ENCODE measurements at regions not wholly inside any gene's neighbourhood (a gene's known extent, or its start where the extent isn't known, plus 50 kb on each side); places are given as distances from the start of the nearest gene placed in this dataset.
"Not testable (repeated sequence)": the region's sequence is repeated elsewhere in the genome, so short reads cannot be mapped to it uniquely, and the experiment has no call there.

DNA sequence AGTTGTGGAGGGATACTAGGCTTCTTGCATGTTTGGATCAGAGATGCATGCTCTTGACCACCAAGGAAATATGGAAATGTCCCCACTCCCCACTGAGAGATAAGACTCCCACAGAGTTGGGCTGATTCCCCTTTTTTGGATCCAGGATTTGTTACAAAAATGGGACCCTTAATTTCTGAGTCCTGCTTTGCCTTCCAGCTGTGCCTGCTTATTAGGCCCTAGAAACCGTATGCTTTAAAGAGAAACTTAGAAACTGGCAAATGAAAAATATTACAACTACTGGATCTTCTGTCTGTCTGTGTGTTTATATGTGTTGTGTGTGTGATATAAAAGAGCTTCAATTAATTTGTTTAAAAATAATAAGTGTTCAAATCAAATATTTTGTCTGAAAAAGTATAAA lies 817.6 kb upstream of the CITED2 start:
- DNase-seq = no peak

DNA sequence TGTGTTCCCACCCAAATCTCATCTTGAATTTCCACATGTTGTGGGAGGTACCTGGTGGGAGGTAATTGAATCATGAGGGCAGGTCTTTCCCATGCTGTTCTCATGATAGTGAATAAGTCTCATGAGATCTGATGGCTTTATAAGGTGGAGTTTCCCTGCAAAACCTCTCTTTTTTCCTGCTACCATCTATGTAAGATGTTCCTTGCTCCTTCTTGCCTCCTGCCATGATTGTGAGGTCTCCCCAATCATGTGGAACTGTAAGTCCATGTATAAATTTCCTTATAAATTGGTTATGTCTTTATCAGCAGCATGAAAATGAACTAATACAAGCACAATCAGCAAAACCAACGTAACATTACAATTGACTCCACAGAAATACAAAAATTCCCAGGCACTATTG lies 814.8 kb upstream of the CITED2 start:
- DNase-seq = not testable (repeated sequence)

DNA sequence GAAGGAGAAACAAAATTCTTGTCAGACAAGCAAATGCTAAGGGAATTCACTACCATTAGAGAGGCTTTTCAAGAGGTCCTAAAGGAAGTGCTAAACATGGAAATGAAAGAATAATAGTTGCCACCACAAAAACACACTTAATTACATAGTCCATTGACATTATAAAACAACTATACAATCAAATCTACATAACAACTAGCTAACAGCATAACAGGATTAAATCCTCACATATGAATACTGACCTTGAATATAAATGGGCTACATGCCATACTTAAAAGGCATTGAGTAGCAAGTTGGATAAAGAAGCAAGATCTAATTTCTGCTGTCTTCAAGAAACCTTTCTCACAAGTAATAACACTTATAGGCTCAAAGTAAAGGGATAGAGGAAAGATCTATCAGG lies 811.5 kb upstream of the CITED2 start:
- DNase-seq = no peak

DNA sequence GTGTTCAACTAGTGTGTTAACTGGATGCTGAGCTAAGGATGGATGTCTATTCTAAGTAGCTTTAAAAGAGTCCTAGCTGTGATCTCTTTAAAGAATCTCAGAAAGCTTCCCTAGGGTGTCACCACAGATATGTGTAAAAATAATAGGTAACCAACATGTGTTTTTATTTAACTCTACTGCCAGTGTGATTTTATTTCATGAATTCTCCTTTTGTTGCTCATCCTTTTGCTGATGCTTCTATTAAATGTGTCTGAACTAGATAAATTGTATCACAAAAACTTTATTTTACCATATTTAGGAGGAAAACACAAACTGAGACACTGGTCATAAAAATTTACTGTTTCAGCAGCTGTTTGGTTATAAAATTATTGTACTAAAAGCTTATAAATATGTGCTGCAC lies 809.4 kb upstream of the CITED2 start:
- no peak for DNase-seq

DNA sequence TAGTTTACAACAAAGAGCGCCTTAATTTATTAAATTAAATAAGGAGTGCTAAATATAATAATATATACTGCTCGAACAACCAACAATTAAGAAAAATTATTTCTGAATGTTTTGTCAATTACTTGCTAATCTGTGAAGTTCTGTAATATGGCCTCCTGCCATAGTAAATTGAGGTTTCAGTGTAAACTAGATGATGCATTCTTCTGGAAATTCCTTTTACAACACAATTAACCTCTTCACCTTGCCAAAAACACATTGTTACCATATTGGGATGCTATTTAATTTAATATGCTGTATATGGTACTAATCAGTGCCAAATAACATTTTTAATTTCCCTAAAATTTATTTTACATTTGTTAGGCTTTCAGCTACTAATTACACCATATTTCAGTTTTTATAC lies 808.4 kb upstream of the CITED2 start:
- DNase-seq = no peak

DNA sequence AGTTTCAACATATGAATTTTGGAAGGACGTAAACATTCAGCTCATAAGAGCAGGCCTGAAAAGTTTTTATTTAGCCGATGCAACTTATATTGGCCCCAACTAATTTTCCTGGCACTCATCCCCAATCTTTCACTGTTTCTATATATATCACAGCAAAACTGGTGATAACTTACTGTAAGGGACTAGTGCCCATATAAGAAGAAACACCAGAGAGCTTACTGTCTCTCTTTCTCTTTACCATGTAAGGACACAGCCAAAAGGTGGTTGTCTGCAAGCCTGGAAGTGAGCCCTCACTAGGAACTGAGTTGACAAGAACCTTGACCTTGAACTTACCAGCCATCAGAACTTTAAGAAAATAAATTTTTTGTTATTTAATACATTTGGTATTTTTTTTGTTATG lies 807.4 kb upstream of the CITED2 start:
- no peak for DNase-seq

DNA sequence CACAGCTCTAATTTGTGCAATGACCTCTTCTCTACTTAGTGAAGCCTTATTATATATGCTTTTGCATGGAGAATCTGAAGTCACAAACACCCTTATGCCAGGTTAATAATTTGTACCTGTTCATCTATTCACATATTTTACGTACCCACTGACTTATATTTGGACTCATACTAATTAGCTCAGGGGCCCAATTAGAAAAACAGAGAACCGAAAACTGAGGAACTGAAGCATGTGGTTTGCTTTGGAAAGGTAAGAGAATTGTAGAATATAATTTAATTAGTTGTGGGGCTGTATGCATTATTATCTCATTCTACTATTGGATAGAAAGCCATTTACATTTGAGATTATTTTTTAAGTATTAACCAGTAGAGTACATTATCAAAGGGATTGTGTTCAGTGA lies 805.9 kb upstream of the CITED2 start:
- no peak for DNase-seq

DNA sequence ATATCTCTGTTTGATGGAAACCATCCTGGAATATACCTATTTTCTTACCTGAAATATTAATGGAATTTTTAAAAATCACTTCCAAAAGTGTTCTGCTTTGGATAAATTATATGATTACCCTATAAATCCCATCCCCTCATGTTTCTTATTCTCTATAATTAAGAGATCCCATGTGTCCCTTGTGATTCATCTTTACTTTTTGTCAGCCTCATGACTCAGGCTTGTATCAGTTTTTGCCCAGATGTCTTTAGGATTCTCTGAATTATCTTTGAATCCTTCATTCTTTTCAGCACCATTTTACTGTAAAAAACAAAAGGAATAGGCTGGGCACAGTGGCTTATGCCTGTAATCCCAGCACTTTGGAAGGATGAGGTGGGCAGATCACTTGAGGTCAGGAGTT lies 804.5 kb upstream of the CITED2 start:
- DNase-seq = no peak

DNA sequence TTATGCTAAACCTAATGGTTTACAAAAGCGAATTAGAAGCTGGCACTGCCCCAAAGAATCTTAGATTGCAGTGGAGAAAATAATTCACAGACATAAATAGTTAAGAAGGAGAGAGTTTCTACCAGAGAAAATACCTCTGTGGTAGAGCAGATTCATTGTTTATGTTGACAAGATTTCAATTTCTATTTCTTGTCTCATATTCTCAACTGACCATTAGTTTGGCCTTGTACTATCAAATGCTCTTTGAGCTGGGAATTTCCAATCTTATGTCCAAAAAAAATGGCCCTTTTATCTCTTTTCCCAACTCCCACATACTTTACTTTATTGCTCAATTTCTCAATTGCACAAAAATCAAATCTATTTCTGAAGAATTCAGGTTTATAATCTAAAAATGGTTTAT lies 804.1 kb upstream of the CITED2 start:
- no peak for DNase-seq

DNA sequence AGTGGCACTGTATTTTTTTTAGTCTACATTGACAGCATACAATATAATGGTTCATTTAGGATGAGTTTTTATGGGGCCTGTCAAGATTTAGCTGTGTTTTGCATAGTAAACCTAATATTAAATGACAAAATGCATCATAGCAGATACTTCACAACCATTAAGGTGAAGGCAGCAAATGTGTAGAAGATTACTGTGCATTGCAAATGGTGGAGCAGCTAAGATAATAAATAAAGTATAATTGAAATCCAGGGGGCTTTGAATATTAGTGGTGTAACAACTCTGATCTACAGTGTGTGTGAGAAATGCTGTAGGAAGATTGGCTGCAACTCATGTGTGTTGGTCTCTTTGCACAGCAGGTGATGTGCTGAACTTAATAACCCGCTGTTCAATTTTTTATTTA lies 801.9 kb upstream of the CITED2 start:
- no peak for DNase-seq

DNA sequence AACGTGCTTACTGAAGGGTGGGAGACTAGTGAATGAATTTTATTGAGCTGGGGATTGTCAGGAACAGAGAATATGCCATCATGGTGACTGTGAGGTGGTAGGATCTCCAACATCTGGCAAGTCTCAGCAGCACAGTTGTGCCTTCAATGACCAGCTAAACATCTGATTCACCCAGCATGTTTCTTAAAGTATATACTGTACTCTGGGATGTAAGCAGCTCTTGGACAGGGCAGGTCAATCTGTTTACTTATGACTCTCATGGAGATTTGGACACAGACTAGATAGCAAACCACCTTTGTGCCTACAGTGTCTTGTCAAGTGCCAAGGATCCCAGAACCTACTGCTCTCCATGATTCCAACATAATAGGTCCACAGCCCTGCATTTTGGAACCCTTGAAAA lies 801.0 kb upstream of the CITED2 start:
- DNase-seq = no peak

DNA sequence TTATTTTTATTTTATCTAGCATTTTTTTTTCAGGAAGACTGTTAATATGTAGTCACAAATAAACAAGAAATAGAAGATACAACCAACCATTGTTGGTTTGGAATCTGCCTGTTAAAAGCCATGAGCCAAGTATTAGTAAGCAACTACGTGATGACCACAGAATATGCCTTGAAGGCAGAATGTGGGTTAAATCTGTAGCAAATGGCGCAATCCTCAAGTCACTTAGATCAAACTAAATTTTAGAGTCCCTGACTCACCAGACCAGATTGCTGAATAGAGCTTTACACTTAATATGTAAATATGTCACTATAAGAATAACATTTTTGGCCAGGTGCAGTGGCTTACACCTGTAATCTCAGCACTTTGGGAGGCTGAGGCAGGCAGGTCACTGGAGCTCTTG lies 800.1 kb upstream of the CITED2 start:
- DNase-seq = no peak

DNA sequence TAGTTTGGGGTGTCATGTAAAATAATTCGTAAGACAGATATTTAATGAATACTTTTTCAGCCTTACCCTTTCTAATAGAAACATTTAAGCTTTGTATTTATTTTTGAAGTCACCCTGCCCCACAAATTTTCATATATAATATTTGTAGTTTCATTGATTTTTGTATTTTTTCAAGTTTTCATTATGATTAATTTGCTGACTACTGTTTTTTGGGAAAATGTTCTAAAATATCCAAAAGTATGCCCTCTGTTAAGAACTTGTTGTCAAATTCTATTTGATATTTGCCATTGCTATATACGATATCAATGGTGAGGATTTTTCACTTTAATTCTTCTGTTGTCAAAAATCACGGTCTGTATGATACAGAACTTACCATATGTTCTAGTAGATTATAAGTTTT lies 793.9 kb upstream of the CITED2 start:
- no peak for DNase-seq

DNA sequence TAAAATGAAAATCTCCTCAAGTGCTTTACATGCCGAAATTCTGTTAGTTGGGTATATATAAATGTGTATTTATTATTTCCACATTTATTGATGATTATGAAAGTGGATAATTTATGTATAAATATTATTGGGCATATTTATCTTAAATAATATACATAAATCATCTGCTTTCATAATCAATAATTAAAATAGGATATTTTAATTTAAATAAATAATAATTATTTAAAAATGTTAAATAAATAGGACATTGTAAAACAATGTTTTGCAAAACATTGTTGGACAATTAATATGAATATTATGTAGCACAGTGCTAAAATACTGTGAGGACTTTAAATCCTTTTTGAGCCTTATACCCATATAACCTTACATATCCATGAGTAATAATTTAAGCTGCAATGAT lies 786.5 kb upstream of the CITED2 start:
- no peak for DNase-seq

DNA sequence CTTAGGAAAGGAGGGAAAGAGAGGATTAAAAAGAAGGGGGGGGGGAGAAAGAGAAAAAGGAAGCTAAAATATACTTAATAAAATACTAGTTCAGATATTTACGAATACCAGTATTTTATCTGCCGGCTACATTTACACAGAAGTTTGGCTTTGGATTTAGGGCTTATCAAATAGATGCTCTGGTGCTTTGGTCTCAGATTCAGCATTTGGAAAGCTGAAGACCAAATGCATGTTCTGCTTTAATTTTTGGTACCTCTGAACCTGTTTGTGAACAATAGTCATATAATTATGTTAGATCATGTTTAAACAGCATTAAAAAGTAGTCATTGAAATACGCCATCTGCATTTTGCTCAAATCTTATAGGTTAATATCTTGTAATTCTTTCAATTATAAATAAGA lies 786.0 kb upstream of the CITED2 start:
- DNase-seq = no peak

DNA sequence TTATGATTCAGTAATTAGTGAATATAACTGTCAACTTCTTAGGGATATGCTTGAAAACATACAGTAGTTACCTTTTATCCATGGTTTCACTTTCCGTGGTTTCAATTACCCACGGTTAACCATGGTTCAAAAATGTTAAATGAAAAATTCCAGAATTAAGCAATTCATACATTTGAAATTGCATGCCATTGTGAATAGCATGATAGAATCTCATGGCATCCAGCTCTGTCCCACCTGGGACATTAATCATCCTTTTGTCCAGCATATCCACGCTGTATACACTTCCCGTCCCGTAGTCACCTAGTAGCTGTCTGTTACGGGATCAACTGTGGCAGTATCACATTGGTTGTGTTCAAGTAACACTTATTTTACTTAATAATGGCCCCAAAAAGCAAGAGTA lies 781.7 kb upstream of the CITED2 start:
- DNase-seq = no peak

DNA sequence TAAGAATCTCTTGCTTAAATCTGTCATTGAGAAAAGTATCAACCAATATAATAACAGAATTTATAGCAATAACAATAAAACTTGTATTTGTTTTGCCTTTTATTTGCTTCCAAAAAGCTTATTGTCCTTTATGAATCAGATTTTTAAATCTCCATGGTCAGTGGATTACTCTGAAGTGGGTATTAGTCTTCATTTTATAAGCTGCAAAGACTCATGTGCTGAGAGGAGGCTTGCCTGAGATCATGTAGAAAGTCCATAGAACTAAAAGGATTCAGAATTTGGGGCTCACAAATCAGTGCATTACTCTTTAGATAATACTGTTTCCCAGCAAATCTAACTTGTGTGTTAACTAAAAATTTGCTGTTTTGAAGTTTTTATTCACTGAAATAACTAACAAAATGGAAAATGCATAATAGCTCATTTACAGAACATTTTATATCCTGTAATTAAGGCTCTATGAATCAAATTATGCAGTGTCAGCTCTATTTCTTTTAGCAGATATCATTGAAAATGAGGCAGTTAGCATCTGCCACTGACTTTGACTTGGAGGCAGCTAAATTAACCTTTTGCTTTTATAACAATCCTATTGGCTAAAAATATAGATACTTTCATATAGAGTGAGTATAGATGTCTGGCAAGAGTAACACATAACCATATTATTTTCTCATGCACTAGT lies 781.1 kb upstream of the CITED2 start:
- DNase-seq = no peak

DNA sequence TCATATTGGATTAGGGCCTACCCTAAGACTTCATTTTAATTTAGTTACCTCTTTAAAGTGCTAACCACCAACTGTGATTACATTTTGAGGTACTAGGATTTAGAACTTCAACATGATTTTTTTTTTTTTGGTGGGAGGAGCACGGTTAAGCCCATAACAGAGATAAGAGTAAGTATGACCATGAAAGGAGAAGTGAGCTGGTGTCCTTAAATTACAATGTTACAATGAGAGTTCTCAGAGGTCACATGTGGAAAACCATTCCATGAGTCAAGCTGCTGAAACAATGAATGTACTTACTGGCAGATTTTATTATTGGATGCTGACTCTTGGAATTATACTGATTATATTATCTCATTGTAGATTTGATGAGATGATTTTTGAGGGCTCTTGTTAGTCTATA lies 779.3 kb upstream of the CITED2 start:
- no peak for DNase-seq

DNA sequence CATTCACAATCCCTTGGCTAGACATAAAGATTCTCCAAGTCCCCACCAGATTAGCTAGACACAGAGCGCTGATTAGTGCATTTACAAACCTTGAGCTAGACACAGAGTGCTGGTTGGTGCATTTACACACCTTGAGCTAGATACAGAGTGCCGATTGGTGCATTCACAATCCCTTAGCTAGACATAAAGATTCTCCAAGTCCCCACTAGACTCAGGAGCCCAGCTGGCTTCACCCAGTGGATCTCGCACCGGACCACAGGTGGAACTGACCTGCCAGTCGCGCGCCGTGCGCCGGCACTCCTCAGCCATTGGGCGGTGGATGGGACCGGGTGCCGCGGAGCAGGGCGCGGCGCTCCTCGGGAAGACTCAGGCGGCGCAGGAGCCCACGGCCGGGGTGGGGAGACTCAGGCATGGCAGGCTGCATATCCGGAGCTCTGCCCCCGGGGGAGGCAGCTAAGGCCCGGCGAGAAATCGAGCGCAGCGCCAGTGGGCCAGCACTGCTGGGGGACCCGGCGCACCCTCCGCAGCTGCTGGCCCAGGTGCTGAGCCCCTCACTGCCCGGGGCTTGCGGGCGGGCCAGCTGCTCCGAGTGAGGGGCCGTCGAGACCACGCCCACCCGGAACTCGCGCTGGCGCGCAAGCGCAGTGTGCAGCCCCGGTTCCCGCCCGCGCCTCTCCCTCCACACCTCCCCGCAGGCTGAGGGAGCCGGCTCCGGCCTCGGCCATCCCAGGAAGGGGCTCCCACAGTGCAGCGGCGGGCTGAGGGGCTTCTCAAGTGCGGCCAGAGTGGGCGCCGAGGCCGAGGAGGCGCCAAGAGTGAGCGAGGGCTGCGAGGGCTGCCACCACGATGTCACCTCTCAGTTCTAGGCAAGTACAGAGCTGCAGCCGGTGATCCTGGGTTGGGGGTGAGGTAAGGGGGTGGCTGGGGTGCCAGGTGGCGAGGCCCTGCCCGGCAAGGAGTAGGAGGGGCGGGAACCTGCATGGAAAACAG lies 773.7 kb upstream of the CITED2 start:
- not testable (repeated sequence) for DNase-seq

DNA sequence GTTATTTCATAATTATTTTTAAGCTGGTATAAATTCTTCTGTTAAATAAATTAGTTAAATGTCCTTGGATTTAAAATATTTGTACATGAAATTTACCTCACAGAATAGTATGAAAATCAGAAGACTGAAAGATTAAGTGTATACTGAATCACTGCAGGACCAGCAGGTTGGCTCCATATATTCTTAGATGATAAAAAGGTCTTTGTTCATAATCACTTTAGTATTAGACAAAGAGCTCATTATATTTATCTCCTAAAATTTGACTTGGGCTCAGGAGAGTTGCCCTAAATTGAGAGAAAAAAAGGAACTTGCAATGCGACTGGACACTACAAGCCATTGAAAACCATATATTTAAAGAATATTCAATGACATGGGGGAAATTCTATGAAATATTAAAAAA lies 766.4 kb upstream of the CITED2 start:
- no peak for DNase-seq

DNA sequence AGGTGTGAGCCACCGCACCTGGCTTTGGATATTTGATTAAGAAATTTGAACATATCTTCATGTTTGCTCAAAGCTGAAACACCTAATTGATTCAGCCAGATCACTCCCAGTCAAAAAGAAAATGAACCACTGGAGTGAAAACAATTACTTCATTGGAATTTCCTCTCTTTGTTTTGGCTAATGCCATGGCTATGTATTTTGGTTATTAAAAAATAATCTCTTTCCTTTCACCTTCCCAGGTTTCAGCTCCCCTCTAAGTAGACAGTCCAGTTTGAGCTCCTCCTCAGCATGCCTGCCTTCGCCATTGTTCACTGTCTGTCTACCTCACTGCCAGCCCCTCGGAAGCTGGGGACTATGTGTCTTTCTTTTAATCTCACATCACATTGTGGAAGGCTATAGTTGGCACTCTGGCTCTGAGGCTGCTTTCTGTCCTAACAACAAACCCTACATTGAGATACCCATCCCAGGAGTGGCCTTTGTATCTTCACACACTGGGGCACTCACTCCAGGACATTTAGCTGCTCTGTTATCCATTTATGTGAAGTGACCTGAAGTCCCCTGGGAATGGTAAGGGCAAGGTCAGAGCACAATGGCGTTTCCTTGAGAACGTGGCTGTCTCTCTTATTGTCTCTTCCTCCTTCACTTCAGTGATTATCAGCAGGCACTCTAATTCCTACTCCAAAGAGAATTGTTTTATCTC lies 764.0 kb upstream of the CITED2 start:
- peak; percentile 17 for DNase-seq

DNA sequence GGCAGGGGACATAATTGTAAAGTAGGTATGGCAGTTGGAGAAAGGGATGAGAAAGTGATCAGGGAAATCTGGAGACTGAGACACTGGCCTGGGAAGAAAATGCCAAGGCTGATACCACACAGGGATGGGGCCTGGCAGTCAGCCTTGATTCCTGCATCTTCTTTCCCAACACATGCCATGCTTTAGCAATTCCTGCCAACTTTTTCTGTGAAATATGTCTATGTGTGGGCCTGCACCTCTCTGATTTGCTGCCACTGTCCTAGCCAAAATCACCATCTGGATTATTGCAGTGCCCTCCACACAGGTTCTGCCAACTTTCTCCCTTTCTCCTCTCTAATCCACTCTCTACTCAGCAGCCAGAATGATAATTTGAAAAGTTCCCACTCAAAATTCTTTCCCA lies 759.8 kb upstream of the CITED2 start:
- DNase-seq = no peak

DNA sequence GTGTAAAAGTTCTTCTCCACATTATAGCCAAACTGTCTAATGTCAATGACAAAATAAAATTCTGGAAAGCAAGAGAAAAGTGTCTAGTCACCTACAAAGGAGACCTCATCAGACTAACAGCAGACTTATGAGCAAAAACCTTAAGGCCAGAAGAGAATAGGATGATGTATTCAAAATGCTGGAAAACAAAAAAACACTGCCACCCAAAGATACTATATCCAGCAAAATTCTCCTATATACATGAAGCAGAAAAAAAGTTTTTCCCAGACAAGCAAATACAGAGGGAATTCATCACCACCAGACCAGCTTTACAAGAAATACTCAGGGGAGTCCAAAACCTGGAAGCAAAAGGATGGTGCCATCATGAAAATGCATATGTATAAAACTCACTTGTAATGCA lies 755.6 kb upstream of the CITED2 start:
- DNase-seq = no peak

DNA sequence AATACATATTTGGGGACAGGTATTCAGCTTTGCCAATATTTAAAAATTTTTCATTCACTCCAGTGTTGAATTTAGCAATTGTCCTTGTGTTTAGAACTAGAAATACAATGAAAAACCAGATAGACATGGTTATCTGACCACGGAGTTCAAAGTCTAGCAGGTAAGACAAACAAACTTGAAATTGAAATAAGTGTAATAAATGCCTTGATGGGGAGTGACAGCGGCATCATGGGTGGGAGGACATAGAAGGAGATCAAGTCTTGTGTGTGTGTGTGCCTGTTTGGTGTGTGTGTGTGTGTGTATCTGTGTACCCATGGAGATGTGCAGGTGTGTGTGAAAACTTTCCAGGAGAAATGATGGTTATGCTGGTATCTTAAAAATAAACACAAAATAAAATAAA lies 750.0 kb upstream of the CITED2 start:
- no peak for DNase-seq
